ENCODE measurements at regions not wholly inside any gene's neighbourhood (a gene's known extent, or its start where the extent isn't known, plus 50 kb on each side); places are given as distances from the start of the nearest gene placed in this dataset.

DNA sequence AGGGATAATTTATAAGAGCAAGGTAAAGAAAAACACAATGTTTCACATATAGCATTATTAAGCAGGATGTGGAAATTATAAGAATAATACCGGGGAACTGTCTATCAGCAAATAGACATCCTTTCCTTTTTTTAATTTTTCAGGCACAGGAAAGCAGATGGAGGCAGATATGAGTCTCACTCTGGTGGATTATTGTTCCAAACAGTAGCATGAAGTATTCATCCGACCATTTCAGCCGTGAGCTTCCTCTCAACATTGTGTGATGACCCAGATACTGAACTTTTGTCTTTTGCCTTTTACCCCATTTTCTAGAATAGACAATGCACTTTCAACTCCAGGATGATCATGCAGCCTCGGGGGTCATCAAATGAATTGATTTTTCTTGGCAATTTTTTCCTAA is 599.8 kb downstream of the ADGRL2 start:
- TF ChIP-seq GATA2 (IDR thresholded peaks at IDR 0.05; ENCODE audit: low read depth, low read length) (no peak), GATA3 (IDR thresholded peaks at IDR 0.05; ENCODE audit: low read depth, low read length) (no peak)
